ENCODE measurements at regions not wholly inside any gene's neighbourhood (a gene's known extent, or its start where the extent isn't known, plus 50 kb on each side); places are given as distances from the start of the nearest gene placed in this dataset.

- no peak for TF ChIP-seq POLR2AphosphoS5 (IDR thresholded peaks at IDR 0.05)
- TF ChIP-seq CTCF (IDR thresholded peaks at IDR 0.05): no peak
These were observed 122.6 kb upstream of the ANK2 start for GRCh38 chr4:112926819-112927218.

Data from prostate gland (tissue), 2 donors.